NT2/D1 (cell line): ENCODE measurements at regions not wholly inside any gene's neighbourhood (a gene's known extent, or its start where the extent isn't known, plus 50 kb on each side); places are given as distances from the start of the nearest gene placed in this dataset.

Experiments
- YY1 ChIP-seq: IDR thresholded peaks from 2 replicates; pipeline ENCODE4 v1.6.1; 2011; ENCODE audit not compliant: insufficient read length, insufficient read depth
- ZNF274 ChIP-seq: IDR thresholded peaks from 2 replicates; pipeline ENCODE4 v1.6.1; 2011; ENCODE audit warnings: mild to moderate bottlenecking, low read depth, low read length

DNA sequence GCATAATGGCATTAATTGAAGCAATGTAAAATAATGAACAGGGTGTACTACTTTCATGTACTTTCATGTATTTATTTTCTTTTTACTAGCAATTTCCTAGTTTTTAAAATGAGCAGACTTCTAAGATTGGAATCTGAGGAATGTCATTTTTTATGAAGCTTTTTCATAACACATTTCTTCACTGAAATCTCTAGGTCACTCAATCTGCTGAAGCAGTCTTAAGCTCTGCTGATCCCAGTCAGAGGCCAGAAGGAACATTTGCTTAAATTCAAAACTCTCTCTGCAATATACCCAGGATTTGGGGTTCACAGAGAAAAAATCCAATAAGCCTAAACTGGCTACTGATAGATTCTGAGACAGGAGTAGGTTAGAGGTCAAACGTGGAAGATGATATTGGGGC lies 73.6 kb upstream of the CNTN1 start:
- TF ChIP-seq YY1 (no peak), ZNF274 (no peak)
